HepG2 (cell line): ENCODE measurements at regions not wholly inside any gene's neighbourhood (a gene's known extent, or its start where the extent isn't known, plus 50 kb on each side); places are given as distances from the start of the nearest gene placed in this dataset.

Experiments
- AKAP8 ChIP-seq: sonication (generic); formaldehyde crosslinking; IDR thresholded peaks from 2 replicates; pipeline ENCODE4 v1.5.1; 2020; ENCODE audit warnings: mild to moderate bottlenecking, missing genetic modification reagents
- ATF4 ChIP-seq, 2 experiments: fragments of 450-650 bp in 1 of 2; sonication (generic) in 1 of 2; formaldehyde crosslinking; IDR thresholded peaks; 2 replicates each; pipeline versions ENCODE4 v1.5.0 to v1.8.0; 2020 to 2022; ENCODE audit warnings: mild to moderate bottlenecking in 1 of 2, missing genetic modification reagents in 1 of 2
- DR1 ChIP-seq: sonication (generic); formaldehyde crosslinking; IDR thresholded peaks from 2 replicates; pipeline ENCODE4 v1.8.0; 2021; ENCODE audit warnings: mild to moderate bottlenecking, missing genetic modification reagents, inconsistent platforms
- ELF3 ChIP-seq: IDR thresholded peaks from 2 replicates; pipeline ENCODE4 v1.6.1; 2016; ENCODE audit warnings: missing genetic modification reagents, missing compliant biosample characterization
- FOXP1 ChIP-seq, 2 experiments: fragments of 450-650 bp in 1 of 2; IDR thresholded peaks; 2 replicates each; pipeline ENCODE4 v1.6.1; 2017 to 2018; ENCODE audit warnings: antibody characterized with exemption in 1 of 2
- GFI1 ChIP-seq: sonication (generic); formaldehyde crosslinking; IDR thresholded peaks from 2 replicates; pipeline ENCODE4 v1.5.0; 2020; ENCODE audit warnings: missing genetic modification reagents, mild to moderate bottlenecking, borderline replicate concordance
- HHEX ChIP-seq: IDR thresholded peaks from 2 replicates; pipeline ENCODE4 v1.6.1; 2016; ENCODE audit warnings: control low read depth
- HNRNPUL1 ChIP-seq: fragments of 200-400 bp; formaldehyde crosslinking; IDR thresholded peaks from 2 replicates; pipeline ENCODE4 v1.6.1; 2017; ENCODE audit warnings: low read depth, mild to moderate bottlenecking, low read length, moderate library complexity
- KAT8 ChIP-seq: IDR thresholded peaks from 2 replicates; pipeline ENCODE4 v1.6.1; 2016; ENCODE audit warnings: missing genetic modification reagents, missing compliant biosample characterization
- MAFK ChIP-seq, 2 experiments: IDR thresholded peaks in 1 of 2; conservative IDR thresholded peaks in 1 of 2; 2 replicates each; pipeline ENCODE4 v1.6.1; 2011; ENCODE audit warnings: improper control_type of control experiment in 2 of 2, low read length in 2 of 2
- MIXL1 ChIP-seq: IDR thresholded peaks from 2 replicates; pipeline ENCODE4 v1.6.1; 2016
- NKX3-1 ChIP-seq: sonication (generic); formaldehyde crosslinking; IDR thresholded peaks from 2 replicates; pipeline ENCODE4 v1.5.0; 2020; ENCODE audit warnings: missing genetic modification reagents
- NR2F6 ChIP-seq, 2 experiments: IDR thresholded peaks; 2 replicates each; pipeline ENCODE4 v1.6.1; 2016; ENCODE audit warnings: antibody characterized with exemption in 1 of 2, mild to moderate bottlenecking in 1 of 2
- RARA ChIP-seq: IDR thresholded peaks from 2 replicates; pipeline ENCODE4 v1.6.1; 2016; ENCODE audit warnings: missing genetic modification reagents, missing compliant biosample characterization
- RBM22 ChIP-seq: fragments of 200-400 bp; formaldehyde crosslinking; optimal IDR thresholded peaks from 2 replicates; pipeline ENCODE3; 2017; ENCODE audit warnings: mild to moderate bottlenecking, low read length, moderate library complexity
- SIN3A ChIP-seq: IDR thresholded peaks from 2 replicates; pipeline ENCODE4 v1.6.1; 2011; ENCODE audit warnings: low read depth, mild to moderate bottlenecking, control low read depth, low read length, borderline replicate concordance
- SIX1 ChIP-seq: sonication (generic); formaldehyde crosslinking; IDR thresholded peaks from 2 replicates; pipeline ENCODE4 v1.4.0; 2020; ENCODE audit warnings: missing genetic modification reagents, borderline replicate concordance
- SOX5 ChIP-seq: IDR thresholded peaks from 2 replicates; pipeline ENCODE4 v1.6.1; 2016; ENCODE audit warnings: borderline replicate concordance
- SP1 ChIP-seq, 2 experiments: fragments of 450-650 bp in 1 of 2; sonication (generic) in 1 of 2; formaldehyde crosslinking in 1 of 2; IDR thresholded peaks; 2 replicates each; pipeline versions ENCODE4 v1.4.0 to v1.6.1; 2016 to 2020; ENCODE audit warnings: missing genetic modification reagents in 1 of 2
- STAT6 ChIP-seq: sonication (generic); formaldehyde crosslinking; IDR thresholded peaks from 2 replicates; pipeline ENCODE4 v1.4.0; 2020; ENCODE audit warnings: missing genetic modification reagents, mild to moderate bottlenecking, borderline replicate concordance
- ZBTB25 ChIP-seq: IDR thresholded peaks from 2 replicates; pipeline ENCODE4 v1.6.1; 2018; ENCODE audit warnings: missing genetic modification reagents
- ZNF569 ChIP-seq: sonication (generic); formaldehyde crosslinking; IDR thresholded peaks from 2 replicates; pipeline ENCODE4 v1.5.0; 2020; ENCODE audit warnings: mild to moderate bottlenecking, missing genetic modification reagents, moderate library complexity, borderline replicate concordance
- ZNF816 ChIP-seq: sonication (generic); formaldehyde crosslinking; IDR thresholded peaks from 2 replicates; pipeline ENCODE4 v1.8.0; 2022; ENCODE audit warnings: missing genetic modification reagents, mild to moderate bottlenecking, borderline replicate concordance
- TF ChIP-seq, protein P1 (sequence below): sonication (generic); formaldehyde crosslinking; IDR thresholded peaks from 2 replicates; pipeline ENCODE4 v1.4.0; 2020; ENCODE audit warnings: missing genetic modification reagents

GRCh38 chr2:41828052-41828643 is 219.7 kb upstream of the PKDCC start (continued):
- peak in 1 of 2 experiments; percentile 28; a peak in 1 of 4 replicates for TF ChIP-seq ATF4 (CRISPR knock-in tag; IDR thresholded peaks at IDR 0.05)
- TF ChIP-seq KAT8 (CRISPR knock-in tag), result 0 out of 2 replicates have a peak, but pooled peaks have one; percentile 20
- TF ChIP-seq ZNF816 (CRISPR knock-in tag), result 0 out of 2 replicates have a peak, but pooled peaks have one; percentile 22
- no peak for TF ChIP-seq FOXP1 (IDR thresholded peaks at IDR 0.05)
- peak; percentile 83; the same call in 1 of the 2 replicates for TF ChIP-seq FOXP1 (CRISPR knock-in tag; IDR thresholded peaks at IDR 0.05)
- no peak for TF ChIP-seq AKAP8
- TF ChIP-seq RARA, result peak; percentile 46; the same call in 1 of the 2 replicates
- TF ChIP-seq SIX1 (CRISPR knock-in tag), result peak; percentile 66; the same call in 1 of the 2 replicates
- TF ChIP-seq NKX3-1 (CRISPR knock-in tag), result peak; percentile 49; the same call in 1 of the 2 replicates
- TF ChIP-seq ZBTB25 (CRISPR knock-in tag), result no peak
- TF ChIP-seq SOX5, result peak; percentile 20; the same call in 1 of the 2 replicates
- TF ChIP-seq MIXL1 (CRISPR knock-in tag), result peak; percentile 42; the same call in 1 of the 2 replicates
- no peak for TF ChIP-seq DR1 (CRISPR knock-in tag)
- TF ChIP-seq RBM22, result no peak
- peak; percentile 84 for TF ChIP-seq HHEX (CRISPR knock-in tag)
- TF ChIP-seq ELF3 (CRISPR knock-in tag), result peak; percentile 20; the same call in 1 of the 2 replicates
- TF ChIP-seq NR2F6 (IDR thresholded peaks at IDR 0.05), result peak; percentile 89
- TF ChIP-seq NR2F6 (CRISPR knock-in tag; IDR thresholded peaks at IDR 0.05), result peak; percentile 71
- TF ChIP-seq, protein P1, sequence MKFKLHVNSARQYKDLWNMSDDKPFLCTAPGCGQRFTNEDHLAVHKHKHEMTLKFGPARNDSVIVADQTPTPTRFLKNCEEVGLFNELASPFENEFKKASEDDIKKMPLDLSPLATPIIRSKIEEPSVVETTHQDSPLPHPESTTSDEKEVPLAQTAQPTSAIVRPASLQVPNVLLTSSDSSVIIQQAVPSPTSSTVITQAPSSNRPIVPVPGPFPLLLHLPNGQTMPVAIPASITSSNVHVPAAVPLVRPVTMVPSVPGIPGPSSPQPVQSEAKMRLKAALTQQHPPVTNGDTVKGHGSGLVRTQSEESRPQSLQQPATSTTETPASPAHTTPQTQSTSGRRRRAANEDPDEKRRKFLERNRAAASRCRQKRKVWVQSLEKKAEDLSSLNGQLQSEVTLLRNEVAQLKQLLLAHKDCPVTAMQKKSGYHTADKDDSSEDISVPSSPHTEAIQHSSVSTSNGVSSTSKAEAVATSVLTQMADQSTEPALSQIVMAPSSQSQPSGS (CRISPR knock-in tag), result no peak
- peak; percentile 81; the same call in 1 of the 2 replicates for TF ChIP-seq HNRNPUL1
- 0 out of 2 replicates have a peak, but pooled peaks have one; percentile 24 for TF ChIP-seq STAT6 (CRISPR knock-in tag)
- TF ChIP-seq ZNF569 (CRISPR knock-in tag), result no peak
- TF ChIP-seq SIN3A, result no peak
- TF ChIP-seq GFI1, result 0 out of 2 replicates have a peak, but pooled peaks have one; percentile 21
- TF ChIP-seq SP1 (IDR thresholded peaks at IDR 0.05), result no peak
- no peak for TF ChIP-seq SP1 (CRISPR knock-in tag; IDR thresholded peaks at IDR 0.05)
- TF ChIP-seq MAFK (conservative IDR thresholded peaks at IDR 0.05 in 1 of 2, IDR thresholded peaks at IDR 0.05 in 1 of 2; ENCODE audit: low read length in 2 of 2), result 0 out of 4 replicates have a peak, but pooled peaks of 1 of the 2 experiments have one; percentile 20
